Neural cell (in vitro differentiated cells): ENCODE measurements at regions not wholly inside any gene's neighbourhood (a gene's known extent, or its start where the extent isn't known, plus 50 kb on each side); places are given as distances from the start of the nearest gene placed in this dataset.

ENCODE experiments used
- H2AFZ ChIP-seq: fragments of 200-600, 300-800 bp; sonication (generic), shearing (Covaris generic); 2 replicates; pipeline ENCODE4 v1.6.0; 2014; ENCODE audit warnings: low read depth, mild to moderate bottlenecking, antibody characterized with exemption, low read length, moderate library complexity
- H3F3A ChIP-seq: fragments of 200-600 bp; shearing (Covaris generic); 2 replicates; pipeline ENCODE4 v1.6.1; 2016; ENCODE audit warnings: mild to moderate bottlenecking, moderate library complexity, mixed read lengths, antibody characterized with exemption, low read length; ENCODE audit not compliant: insufficient read depth, poor library complexity, severe bottlenecking
- H3K27ac ChIP-seq: fragments of 200-600, 300-800 bp; sonication (generic), shearing (Covaris generic); 2 replicates; pipeline ENCODE4 v1.5.1; 2014; ENCODE audit warnings: mild to moderate bottlenecking, low read length, moderate library complexity
- H3K27me3 ChIP-seq: fragments of 300-800, 200-600 bp; sonication (generic), shearing (Covaris generic); 2 replicates; pipeline ENCODE4 v1.6.0; 2014; ENCODE audit warnings: mild to moderate bottlenecking, low read depth, low read length, moderate library complexity; ENCODE audit not compliant: insufficient read depth
- H3K36me3 ChIP-seq: fragments of 300-800, 200-600 bp; sonication (generic), shearing (Covaris generic); 2 replicates; pipeline ENCODE4 v1.5.1; 2014; ENCODE audit warnings: mild to moderate bottlenecking, antibody characterized with exemption, low read length, moderate library complexity; ENCODE audit not compliant: insufficient read depth
- H3K4me2 ChIP-seq: fragments of 300-800, 200-600 bp; sonication (generic), shearing (Covaris generic); 2 replicates; pipeline ENCODE4 v1.6.0; 2014; ENCODE audit warnings: mild to moderate bottlenecking, low read length
- H3K4me3 ChIP-seq: fragments of 300-800, 200-600 bp; sonication (generic), shearing (Covaris generic); 2 replicates; pipeline ENCODE4 v1.5.1; 2014; ENCODE audit warnings: mild to moderate bottlenecking, low read length, moderate library complexity
- H3K79me2 ChIP-seq: fragments of 200-600 bp; shearing (Covaris generic); replicated peaks from 2 replicates; pipeline ENCODE4 v1.6.0; 2014; ENCODE audit warnings: mild to moderate bottlenecking, low read length, moderate library complexity; ENCODE audit not compliant: insufficient read depth
- H3K9ac ChIP-seq: fragments of 300-800, 200-600 bp; sonication (generic), shearing (Covaris generic); 2 replicates; pipeline ENCODE4 v1.6.1; 2016; ENCODE audit warnings: mild to moderate bottlenecking, low read length, mixed read lengths
- H3K9me2 ChIP-seq: fragments of 200-600 bp; shearing (Covaris generic); 2 replicates; pipeline ENCODE4 v1.6.1; 2016; ENCODE audit warnings: mild to moderate bottlenecking, low read length, mixed read lengths; ENCODE audit not compliant: insufficient read depth
- H3K9me3 ChIP-seq: fragments of 200-600, 300-800 bp; sonication (generic), shearing (Covaris generic); 2 replicates; pipeline ENCODE4 v1.6.1; 2016; ENCODE audit warnings: mild to moderate bottlenecking, mixed run types, low read length, moderate library complexity, mixed read lengths
- H4K20me1 ChIP-seq: fragments of 200-600 bp; shearing (Covaris generic); 2 replicates; pipeline ENCODE4 v1.6.1; 2016; ENCODE audit warnings: mild to moderate bottlenecking, mixed run types; ENCODE audit not compliant: insufficient read depth
- EP300 ChIP-seq: fragments of 450-650 bp; conservative IDR thresholded peaks from 2 replicates; pipeline ENCODE4 v1.6.1; 2014; ENCODE audit warnings: antibody characterized with exemption, mild to moderate bottlenecking, moderate library complexity; ENCODE audit not compliant: poor library complexity, severe bottlenecking
- EZH2 ChIP-seq: fragments of 200-600, 300-800 bp; shearing (Covaris generic), sonication (generic); IDR thresholded peaks from 2 replicates; pipeline ENCODE4 v1.6.1; 2014; ENCODE audit warnings: antibody characterized with exemption, low read length, borderline replicate concordance, mild to moderate bottlenecking; ENCODE audit not compliant: insufficient read depth, poor library complexity, severe bottlenecking
- MXI1 ChIP-seq: fragments of 450-650 bp; conservative IDR thresholded peaks from 2 replicates; pipeline ENCODE4 v1.6.1; 2014; ENCODE audit warnings: antibody characterized with exemption, mild to moderate bottlenecking; ENCODE audit not compliant: poor library complexity, severe bottlenecking
- POLR2AphosphoS5 ChIP-seq: IDR thresholded peaks from 2 replicates; pipeline ENCODE4 v1.6.1; 2012
- RAD21 ChIP-seq: fragments of 450-650 bp; conservative IDR thresholded peaks from 2 replicates; pipeline ENCODE4 v1.6.1; 2014; ENCODE audit warnings: antibody characterized with exemption, mild to moderate bottlenecking, moderate library complexity
- SMC3 ChIP-seq: fragments of 450-650 bp; conservative IDR thresholded peaks from 2 replicates; pipeline ENCODE4 v1.6.1; 2014; ENCODE audit warnings: antibody characterized with exemption, mild to moderate bottlenecking, moderate library complexity; ENCODE audit not compliant: poor library complexity
- TAF1 ChIP-seq: IDR thresholded peaks from 2 replicates; pipeline ENCODE4 v1.6.1; 2012; ENCODE audit warnings: low read depth
- TF ChIP-seq, protein P1 (sequence below): IDR thresholded peaks from 2 replicates; pipeline ENCODE4 v1.6.1; 2012; ENCODE audit warnings: borderline replicate concordance
- TF ChIP-seq, protein P2 (sequence below): fragments of 450-650 bp; IDR thresholded peaks from 2 replicates; pipeline ENCODE4 v1.5.1; 2014; ENCODE audit warnings: antibody characterized with exemption, mild to moderate bottlenecking, moderate library complexity; ENCODE audit not compliant: poor library complexity, severe bottlenecking

DNA sequence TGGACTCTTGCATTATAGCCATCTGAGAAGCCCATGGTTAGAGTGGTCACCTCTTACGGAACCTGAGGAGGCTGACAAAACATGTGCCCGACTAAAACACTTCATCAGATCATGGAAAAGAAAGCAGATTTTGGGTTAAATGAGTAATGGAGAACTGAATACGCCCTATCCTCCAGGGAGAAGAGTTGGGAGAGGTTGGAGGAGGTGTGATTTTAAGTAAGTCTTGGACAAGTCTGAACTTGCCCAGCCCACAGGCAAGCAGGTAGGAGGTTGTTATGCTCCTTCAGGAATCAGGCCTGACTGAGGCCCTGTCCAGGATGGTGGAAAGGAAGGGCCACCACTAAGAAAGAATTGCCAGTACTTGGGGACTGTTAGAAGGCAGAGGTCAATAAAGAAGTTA, 255.8 kb downstream of the TGFB2 start:
- Histone ChIP-seq H3K9ac (no peak overlapping the region), H3K27me3 (no peaks in the 10 kb centered on the region), H3K4me2 (no peak overlapping the region), H3K79me2 (no peaks in the 10 kb centered on the region), H3K36me3 (no peaks in the 10 kb centered on the region), H4K20me1 (no peaks in the 10 kb centered on the region), H3F3A (no peaks in the 10 kb centered on the region), H3K27ac (no peak overlapping the region), H2AFZ (no peak overlapping the region), H3K4me3 (no peak overlapping the region), H3K9me3 (no peaks in the 10 kb centered on the region), H3K9me2 (no peaks in the 10 kb centered on the region)
- TF ChIP-seq, protein P1, sequence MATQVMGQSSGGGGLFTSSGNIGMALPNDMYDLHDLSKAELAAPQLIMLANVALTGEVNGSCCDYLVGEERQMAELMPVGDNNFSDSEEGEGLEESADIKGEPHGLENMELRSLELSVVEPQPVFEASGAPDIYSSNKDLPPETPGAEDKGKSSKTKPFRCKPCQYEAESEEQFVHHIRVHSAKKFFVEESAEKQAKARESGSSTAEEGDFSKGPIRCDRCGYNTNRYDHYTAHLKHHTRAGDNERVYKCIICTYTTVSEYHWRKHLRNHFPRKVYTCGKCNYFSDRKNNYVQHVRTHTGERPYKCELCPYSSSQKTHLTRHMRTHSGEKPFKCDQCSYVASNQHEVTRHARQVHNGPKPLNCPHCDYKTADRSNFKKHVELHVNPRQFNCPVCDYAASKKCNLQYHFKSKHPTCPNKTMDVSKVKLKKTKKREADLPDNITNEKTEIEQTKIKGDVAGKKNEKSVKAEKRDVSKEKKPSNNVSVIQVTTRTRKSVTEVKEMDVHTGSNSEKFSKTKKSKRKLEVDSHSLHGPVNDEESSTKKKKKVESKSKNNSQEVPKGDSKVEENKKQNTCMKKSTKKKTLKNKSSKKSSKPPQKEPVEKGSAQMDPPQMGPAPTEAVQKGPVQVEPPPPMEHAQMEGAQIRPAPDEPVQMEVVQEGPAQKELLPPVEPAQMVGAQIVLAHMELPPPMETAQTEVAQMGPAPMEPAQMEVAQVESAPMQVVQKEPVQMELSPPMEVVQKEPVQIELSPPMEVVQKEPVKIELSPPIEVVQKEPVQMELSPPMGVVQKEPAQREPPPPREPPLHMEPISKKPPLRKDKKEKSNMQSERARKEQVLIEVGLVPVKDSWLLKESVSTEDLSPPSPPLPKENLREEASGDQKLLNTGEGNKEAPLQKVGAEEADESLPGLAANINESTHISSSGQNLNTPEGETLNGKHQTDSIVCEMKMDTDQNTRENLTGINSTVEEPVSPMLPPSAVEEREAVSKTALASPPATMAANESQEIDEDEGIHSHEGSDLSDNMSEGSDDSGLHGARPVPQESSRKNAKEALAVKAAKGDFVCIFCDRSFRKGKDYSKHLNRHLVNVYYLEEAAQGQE, result no peak
- TF ChIP-seq, protein P2, sequence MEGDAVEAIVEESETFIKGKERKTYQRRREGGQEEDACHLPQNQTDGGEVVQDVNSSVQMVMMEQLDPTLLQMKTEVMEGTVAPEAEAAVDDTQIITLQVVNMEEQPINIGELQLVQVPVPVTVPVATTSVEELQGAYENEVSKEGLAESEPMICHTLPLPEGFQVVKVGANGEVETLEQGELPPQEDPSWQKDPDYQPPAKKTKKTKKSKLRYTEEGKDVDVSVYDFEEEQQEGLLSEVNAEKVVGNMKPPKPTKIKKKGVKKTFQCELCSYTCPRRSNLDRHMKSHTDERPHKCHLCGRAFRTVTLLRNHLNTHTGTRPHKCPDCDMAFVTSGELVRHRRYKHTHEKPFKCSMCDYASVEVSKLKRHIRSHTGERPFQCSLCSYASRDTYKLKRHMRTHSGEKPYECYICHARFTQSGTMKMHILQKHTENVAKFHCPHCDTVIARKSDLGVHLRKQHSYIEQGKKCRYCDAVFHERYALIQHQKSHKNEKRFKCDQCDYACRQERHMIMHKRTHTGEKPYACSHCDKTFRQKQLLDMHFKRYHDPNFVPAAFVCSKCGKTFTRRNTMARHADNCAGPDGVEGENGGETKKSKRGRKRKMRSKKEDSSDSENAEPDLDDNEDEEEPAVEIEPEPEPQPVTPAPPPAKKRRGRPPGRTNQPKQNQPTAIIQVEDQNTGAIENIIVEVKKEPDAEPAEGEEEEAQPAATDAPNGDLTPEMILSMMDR, result no peak
- TF ChIP-seq SMC3, result no peak
- no peak for TF ChIP-seq POLR2AphosphoS5
- TF ChIP-seq EP300, result no peak
- TF ChIP-seq MXI1, result no peak
- TF ChIP-seq TAF1, result no peak
- TF ChIP-seq RAD21, result no peak
- no peak for TF ChIP-seq EZH2

DNA sequence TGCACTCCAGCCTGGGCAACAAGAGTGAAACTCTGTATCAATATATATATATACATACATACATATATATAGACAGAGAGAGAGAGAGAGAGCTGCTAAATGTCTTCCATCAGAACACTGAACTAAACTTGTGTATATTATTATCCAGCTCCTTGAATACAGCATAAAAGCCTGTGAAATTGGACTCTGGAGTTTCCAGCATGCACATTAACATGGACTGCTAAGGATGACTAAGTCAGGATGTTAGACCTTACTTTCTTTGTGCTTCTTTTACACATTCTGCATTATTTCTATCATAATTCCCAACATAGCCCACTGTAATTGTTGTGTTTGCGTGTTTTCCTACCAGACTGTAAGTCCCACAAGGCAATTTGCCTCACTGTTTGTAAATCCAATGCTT, 259.1 kb downstream of the TGFB2 start:
- no peak overlapping the region for H2AFZ ChIP-seq

More for the DNA sequence above, 259.1 kb downstream of the TGFB2 start:
- Histone ChIP-seq H3K4me3 (no peak overlapping the region), H3K4me2 (no peak overlapping the region), H4K20me1 (no peaks in the 10 kb centered on the region), H3F3A (no peaks in the 10 kb centered on the region), H3K27ac (no peak overlapping the region), H3K79me2 (no peaks in the 10 kb centered on the region), H3K9me3 (no peaks in the 10 kb centered on the region), H3K9me2 (no peaks in the 10 kb centered on the region), H3K27me3 (no peaks in the 10 kb centered on the region), H3K9ac (no peak overlapping the region), H3K36me3 (no peaks in the 10 kb centered on the region)
- TF ChIP-seq, protein P1, result no peak
- TF ChIP-seq EZH2, result no peak
- no peak for TF ChIP-seq RAD21
- no peak for TF ChIP-seq MXI1
- TF ChIP-seq SMC3, result no peak
- TF ChIP-seq TAF1, result no peak
- TF ChIP-seq, protein P2, result no peak
- TF ChIP-seq POLR2AphosphoS5, result no peak
- TF ChIP-seq EP300, result no peak
